22Rv1 (cell line): ENCODE measurements at regions not wholly inside any gene's neighbourhood (a gene's known extent, or its start where the extent isn't known, plus 50 kb on each side); places are given as distances from the start of the nearest gene placed in this dataset.

Source experiments
- CTCF ChIP-seq: fragments of 450-650 bp; IDR thresholded peaks from 2 replicates; pipeline ENCODE4 v1.5.1; 2017; ENCODE audit warnings: mild to moderate bottlenecking
- ZFX ChIP-seq: fragments of 450-650 bp; IDR thresholded peaks from 2 replicates; pipeline ENCODE4 v1.6.1; 2017; ENCODE audit warnings: antibody characterized with exemption, borderline replicate concordance

- TF ChIP-seq CTCF (no peak), ZFX (no peak)
Observed at GRCh38 chr1:217322834-217323233, 308.1 kb downstream of the GPATCH2 start.
